ENCODE measurements at regions not wholly inside any gene's neighbourhood (a gene's known extent, or its start where the extent isn't known, plus 50 kb on each side); places are given as distances from the start of the nearest gene placed in this dataset.
"Not testable (repeated sequence)": the region's sequence is repeated elsewhere in the genome, so short reads cannot be mapped to it uniquely, and the experiment has no call there.

GRCh38 chr4:130073145-130073790 lies 977.3 kb downstream of the C4orf33 start:
- no peak for DNase-seq (ENCODE audit: low spot score)

DNA sequence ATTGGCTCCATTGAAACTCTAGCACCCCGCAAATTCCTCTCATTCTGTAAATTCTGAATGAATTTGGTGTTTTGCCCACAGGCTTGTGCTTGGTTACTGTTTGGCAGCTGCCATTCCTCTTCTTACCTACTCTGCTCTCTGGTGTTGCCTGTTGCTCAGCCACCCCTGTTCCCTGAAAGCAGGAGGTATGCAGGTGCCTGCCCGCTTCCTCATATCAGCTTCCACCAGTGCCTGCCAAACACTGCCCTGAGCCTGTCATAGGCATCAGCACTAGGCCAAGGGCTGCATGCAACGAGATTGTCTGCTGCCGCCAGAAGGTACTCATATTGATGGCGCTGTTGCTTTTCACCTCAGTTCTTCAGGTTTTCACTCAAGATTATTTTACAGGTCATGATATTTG lies 978.1 kb downstream of the C4orf33 start:
- peak; percentile 13 for DNase-seq (ENCODE audit: low spot score)

DNA sequence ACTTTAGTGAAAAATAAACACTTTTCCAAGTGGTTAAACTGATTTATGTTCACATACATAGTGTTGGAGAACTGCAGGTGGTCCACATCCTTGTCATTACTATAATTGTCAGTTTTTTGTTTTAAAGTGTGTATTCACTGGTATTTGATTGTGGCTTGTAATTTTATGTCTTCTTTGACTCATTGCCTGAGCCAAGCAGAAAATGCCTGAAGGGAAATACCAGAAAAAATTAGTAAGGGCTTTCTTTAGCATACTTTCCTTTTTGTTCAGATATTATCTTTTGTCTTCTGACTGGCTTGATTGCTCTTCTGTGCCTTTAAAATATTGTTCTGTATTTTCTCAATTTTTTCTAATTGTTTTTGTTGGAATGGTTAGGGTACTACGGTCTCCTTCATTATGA lies 981.3 kb downstream of the C4orf33 start:
- DNase-seq (ENCODE audit: low spot score): no peak

DNA sequence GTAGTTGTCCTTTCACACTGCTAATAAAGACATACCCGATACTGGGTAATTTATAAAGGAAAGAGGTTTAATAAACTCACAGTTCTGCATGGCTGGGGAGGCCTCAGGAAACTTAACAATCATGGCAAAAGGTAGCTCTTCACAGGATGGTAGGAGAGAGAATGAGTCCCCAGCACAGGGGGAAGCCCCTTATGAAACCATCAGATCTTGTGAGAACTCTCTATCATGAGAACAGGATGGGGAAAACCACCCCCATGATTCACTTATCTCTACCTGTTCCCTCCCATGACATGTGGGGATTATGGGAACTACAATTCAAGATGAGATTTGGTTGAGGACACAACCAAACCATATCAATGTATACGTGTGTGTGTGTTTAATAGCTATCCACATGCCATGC lies 983.1 kb downstream of the C4orf33 start:
- not testable (repeated sequence) for DNase-seq (ENCODE audit: low spot score)

- DNase-seq (ENCODE audit: low spot score): no peak
These were observed 985.0 kb downstream of the C4orf33 start for GRCh38 chr4:130080872-130081451.

GRCh38 chr4:130090427-130090826 lies 994.5 kb downstream of the C4orf33 start:
- no peak for DNase-seq (ENCODE audit: low spot score)

- DNase-seq (ENCODE audit: low spot score): no peak
These were observed 996.4 kb downstream of the C4orf33 start for GRCh38 chr4:130092187-130093015.

- DNase-seq (ENCODE audit: low spot score): no peak
These were observed 1003.2 kb downstream of the C4orf33 start for GRCh38 chr4:130099105-130099504.

DNA sequence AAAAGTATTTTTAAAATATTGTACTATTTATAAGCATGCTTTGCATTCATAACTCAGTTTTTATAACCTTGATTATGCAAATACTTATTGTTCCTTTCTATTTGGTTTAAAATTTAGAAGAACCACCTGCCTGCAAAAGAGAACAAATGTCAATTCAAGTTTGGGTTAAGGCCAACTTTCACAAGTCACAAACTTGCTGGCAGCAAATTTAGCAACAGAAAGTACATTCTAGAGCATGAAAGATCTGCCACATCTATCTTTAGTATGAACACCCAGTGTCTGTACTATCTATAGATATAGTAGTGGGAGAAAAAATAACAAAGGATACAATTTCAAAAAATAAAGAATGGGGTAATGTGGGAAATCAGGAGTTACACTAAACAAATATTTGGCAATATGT lies 1014.2 kb downstream of the C4orf33 start:
- DNase-seq (ENCODE audit: low spot score): no peak

- DNase-seq (ENCODE audit: low spot score): no peak
These were observed 1014.8 kb downstream of the C4orf33 start for GRCh38 chr4:130110770-130111169.

DNA sequence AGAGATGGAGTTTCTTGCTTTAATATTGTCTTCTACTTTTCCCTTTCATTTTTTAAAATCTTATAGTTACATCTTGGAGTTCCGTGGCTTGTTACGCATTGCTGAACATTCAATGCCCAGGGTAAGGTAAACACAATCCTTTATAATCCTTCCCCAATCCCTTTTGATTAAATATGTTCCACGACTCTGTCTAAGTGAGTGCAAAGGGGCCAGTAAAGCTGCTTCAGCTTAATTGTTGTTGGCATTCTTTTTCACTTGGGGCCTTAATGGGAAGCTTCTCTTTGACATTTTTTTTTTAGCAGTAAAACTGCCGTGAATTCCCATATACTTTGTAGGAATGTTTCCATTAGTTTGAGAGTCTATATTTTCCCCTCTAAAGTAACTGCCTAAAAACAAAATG lies 1028.1 kb downstream of the C4orf33 start:
- no peak for DNase-seq (ENCODE audit: low spot score)

- no peak for DNase-seq (ENCODE audit: low spot score)
These were observed 1029.5 kb downstream of the C4orf33 start for GRCh38 chr4:130125467-130125866.

DNA sequence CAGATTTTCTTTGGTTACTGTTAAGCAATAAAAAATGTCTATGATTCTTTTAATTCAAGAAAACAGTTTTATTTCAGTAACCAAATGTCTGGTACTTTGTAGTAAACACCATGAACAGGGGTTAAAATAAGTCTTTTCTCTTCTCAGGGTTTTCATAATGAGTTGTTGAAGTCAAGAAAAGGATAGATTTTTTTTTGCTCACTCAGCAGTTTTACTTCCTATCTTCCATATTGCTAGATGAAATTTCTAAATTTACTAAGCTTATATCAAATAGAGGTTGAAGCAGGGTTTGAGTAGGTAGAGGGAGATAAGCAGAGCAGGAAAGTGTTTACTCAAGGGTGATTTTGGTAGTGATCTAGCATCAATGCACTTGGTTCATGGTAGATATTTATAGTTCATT lies 1031.3 kb downstream of the C4orf33 start:
- DNase-seq (ENCODE audit: low spot score): no peak

- no peak for DNase-seq (ENCODE audit: low spot score)
These were observed 1035.6 kb downstream of the C4orf33 start for GRCh38 chr4:130131536-130131935.

DNA sequence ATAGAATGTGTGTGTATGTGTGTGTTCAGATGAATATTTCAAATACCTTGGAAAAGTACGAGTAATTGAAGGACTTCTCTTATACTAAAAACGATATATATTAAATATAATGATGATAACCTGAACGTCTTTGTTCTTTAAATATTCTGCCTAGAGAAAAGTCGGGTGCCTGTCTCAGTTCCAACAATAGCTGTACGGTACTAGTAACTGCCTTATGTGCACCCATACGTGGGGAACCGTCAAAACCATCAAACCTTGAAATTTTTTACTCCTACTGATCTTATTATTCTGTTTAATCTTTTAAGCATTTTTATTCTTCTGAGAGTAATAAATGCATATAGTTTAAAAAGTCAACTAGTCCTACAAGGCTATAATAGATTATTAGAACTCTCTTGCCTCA lies 1045.7 kb downstream of the C4orf33 start:
- no peak for DNase-seq (ENCODE audit: low spot score)

GRCh38 chr4:130143656-130144055 lies 1047.7 kb downstream of the C4orf33 start:
- no peak for DNase-seq (ENCODE audit: low spot score)

- no peak for DNase-seq (ENCODE audit: low spot score)
These were observed 1050.8 kb downstream of the C4orf33 start for GRCh38 chr4:130146773-130147172.

- DNase-seq (ENCODE audit: low spot score): peak; percentile 7
These were observed 1051.7 kb downstream of the C4orf33 start for GRCh38 chr4:130147641-130148040.

- no peak for DNase-seq (ENCODE audit: low spot score)
These were observed 1058.9 kb downstream of the C4orf33 start for GRCh38 chr4:130154901-130155300.

DNA sequence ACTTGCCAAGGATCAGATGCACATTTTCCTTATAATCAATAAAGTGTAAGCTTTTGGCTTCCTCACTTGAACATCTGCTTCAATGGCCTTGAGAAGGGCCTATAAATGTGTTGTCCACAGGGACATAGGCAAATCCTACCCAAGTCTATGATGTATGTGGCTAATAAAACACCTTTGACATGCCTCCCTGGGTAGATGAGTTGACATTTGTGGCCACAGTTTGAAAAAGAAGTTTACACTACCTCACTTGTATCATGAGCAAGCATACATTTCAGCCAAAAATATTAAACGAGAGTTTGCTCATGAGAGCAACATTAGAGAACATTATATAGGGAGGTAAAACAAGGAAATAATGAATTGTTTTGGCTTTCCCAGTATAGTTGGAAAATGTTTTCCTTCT lies 1067.7 kb downstream of the C4orf33 start:
- DNase-seq (ENCODE audit: low spot score): no peak

GRCh38 chr4:130165381-130165780 lies 1069.4 kb downstream of the C4orf33 start:
- no peak for DNase-seq (ENCODE audit: low spot score)

DNA sequence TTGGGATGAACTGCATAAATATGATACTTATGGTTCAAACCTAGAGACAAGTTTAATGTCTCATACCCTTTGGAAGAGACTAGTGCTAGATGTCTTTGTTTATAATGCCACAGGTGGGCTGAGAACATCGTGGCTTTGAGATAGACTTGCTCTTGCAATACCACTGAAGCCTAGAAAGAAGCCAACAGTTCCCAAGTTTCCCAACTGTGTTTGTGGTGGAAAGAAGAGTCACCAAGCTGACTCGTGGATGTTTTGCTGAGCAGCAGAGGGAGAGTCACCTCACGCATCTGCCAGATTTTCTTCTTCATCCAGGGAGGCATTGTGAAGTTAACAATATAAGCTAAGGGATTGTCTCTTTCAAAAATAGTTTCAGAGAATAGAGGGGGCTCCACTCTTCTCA lies 1076.2 kb downstream of the C4orf33 start:
- DNase-seq (ENCODE audit: low spot score): no peak

- DNase-seq (ENCODE audit: low spot score): no peak
These were observed 1082.2 kb downstream of the C4orf33 start for GRCh38 chr4:130178106-130178505.

All from iPS-NIHi11 (cell line).